ENCODE measurements at regions not wholly inside any gene's neighbourhood (a gene's known extent, or its start where the extent isn't known, plus 50 kb on each side); places are given as distances from the start of the nearest gene placed in this dataset.

- H3K4me3 ChIP-seq (ENCODE audit: low read length), result no peak overlapping the region
- DNase-seq, result no peak
- no peaks in the 10 kb centered on the region for H3K36me3 ChIP-seq (ENCODE audit: insufficient read depth, low read length)
- no peak overlapping the region for H3K9ac ChIP-seq (ENCODE audit: low read length)
- no peaks in the 10 kb centered on the region for H3K4me1 ChIP-seq (ENCODE audit: low read length)
- H3K27me3 ChIP-seq (ENCODE audit: low read length), result no peaks in the 10 kb centered on the region
- H3K79me2 ChIP-seq (ENCODE audit: low read length), result no peaks in the 10 kb centered on the region
- 0 out of 2 replicates have a peak, but pooled peaks cover 5% of the 10 kb centered on the region for H3K9me3 ChIP-seq (ENCODE audit: low read length)
- no peak overlapping the region for H3K4me2 ChIP-seq (ENCODE audit: low read depth, low read length, poor library complexity, severe bottlenecking)
- no peaks in the 10 kb centered on the region for H4K20me1 ChIP-seq (ENCODE audit: insufficient read depth, low read depth, low read length)
- no peak overlapping the region for H3K27ac ChIP-seq (ENCODE audit: low read length)
- no peak overlapping the region for H2AFZ ChIP-seq (ENCODE audit: low read length)
- H3K9me2 ChIP-seq (replicated peaks; ENCODE audit: insufficient read depth, low read length), result no peaks in the 10 kb centered on the region
Measured at GRCh38 chr9:87128844-87129493, 181.7 kb upstream of the GAS1 start.

- no peak for DNase-seq
- no peak overlapping the region for H3K27ac ChIP-seq (ENCODE audit: low read length)
- H3K36me3 ChIP-seq (ENCODE audit: insufficient read depth, low read length), result no peaks in the 10 kb centered on the region
- H3K4me3 ChIP-seq (ENCODE audit: low read length), result no peak overlapping the region
- H2AFZ ChIP-seq (ENCODE audit: low read length), result no peak overlapping the region
- no peaks in the 10 kb centered on the region for H4K20me1 ChIP-seq (ENCODE audit: insufficient read depth, low read depth, low read length)
- no peak overlapping the region for H3K9ac ChIP-seq (ENCODE audit: low read length)
- no peaks in the 10 kb centered on the region for H3K4me1 ChIP-seq (ENCODE audit: low read length)
- H3K9me3 ChIP-seq (ENCODE audit: low read length), result 0 out of 2 replicates have a peak, but pooled peaks cover 5% of the 10 kb centered on the region
- no peaks in the 10 kb centered on the region for H3K79me2 ChIP-seq (ENCODE audit: low read length)
- H3K9me2 ChIP-seq (replicated peaks; ENCODE audit: insufficient read depth, low read length), result no peaks in the 10 kb centered on the region
- no peak overlapping the region for H3K4me2 ChIP-seq (ENCODE audit: low read depth, low read length, poor library complexity, severe bottlenecking)
- no peaks in the 10 kb centered on the region for H3K27me3 ChIP-seq (ENCODE audit: low read length)
Measured at GRCh38 chr9:87135074-87135473, 187.8 kb upstream of the GAS1 start.

- H3K9me2 ChIP-seq (replicated peaks; ENCODE audit: insufficient read depth, low read length), result no peaks in the 10 kb centered on the region
- no peaks in the 10 kb centered on the region for H3K4me1 ChIP-seq (ENCODE audit: low read length)
- no peak for DNase-seq
- no peak overlapping the region for H3K9ac ChIP-seq (ENCODE audit: low read length)
- H3K27ac ChIP-seq (ENCODE audit: low read length), result no peak overlapping the region
- H3K36me3 ChIP-seq (ENCODE audit: insufficient read depth, low read length), result no peaks in the 10 kb centered on the region
- no peak overlapping the region for H3K4me2 ChIP-seq (ENCODE audit: low read depth, low read length, poor library complexity, severe bottlenecking)
- H3K4me3 ChIP-seq (ENCODE audit: low read length), result no peak overlapping the region
- H3K79me2 ChIP-seq (ENCODE audit: low read length), result no peaks in the 10 kb centered on the region
- no peaks in the 10 kb centered on the region for H3K9me3 ChIP-seq (ENCODE audit: low read length)
- 0 out of 2 replicates have a peak, but pooled peaks cover 2% of the 10 kb centered on the region for H3K27me3 ChIP-seq (ENCODE audit: low read length)
- no peaks in the 10 kb centered on the region for H4K20me1 ChIP-seq (ENCODE audit: insufficient read depth, low read depth, low read length)
- no peak overlapping the region for H2AFZ ChIP-seq (ENCODE audit: low read length)
Measured at GRCh38 chr9:87137718-87138117, 190.4 kb upstream of the GAS1 start.

GRCh38 chr9:87138128-87139040 lies 191.1 kb upstream of the GAS1 start:
- no peaks in the 10 kb centered on the region for H3K9me3 ChIP-seq (ENCODE audit: low read length)

DNA sequence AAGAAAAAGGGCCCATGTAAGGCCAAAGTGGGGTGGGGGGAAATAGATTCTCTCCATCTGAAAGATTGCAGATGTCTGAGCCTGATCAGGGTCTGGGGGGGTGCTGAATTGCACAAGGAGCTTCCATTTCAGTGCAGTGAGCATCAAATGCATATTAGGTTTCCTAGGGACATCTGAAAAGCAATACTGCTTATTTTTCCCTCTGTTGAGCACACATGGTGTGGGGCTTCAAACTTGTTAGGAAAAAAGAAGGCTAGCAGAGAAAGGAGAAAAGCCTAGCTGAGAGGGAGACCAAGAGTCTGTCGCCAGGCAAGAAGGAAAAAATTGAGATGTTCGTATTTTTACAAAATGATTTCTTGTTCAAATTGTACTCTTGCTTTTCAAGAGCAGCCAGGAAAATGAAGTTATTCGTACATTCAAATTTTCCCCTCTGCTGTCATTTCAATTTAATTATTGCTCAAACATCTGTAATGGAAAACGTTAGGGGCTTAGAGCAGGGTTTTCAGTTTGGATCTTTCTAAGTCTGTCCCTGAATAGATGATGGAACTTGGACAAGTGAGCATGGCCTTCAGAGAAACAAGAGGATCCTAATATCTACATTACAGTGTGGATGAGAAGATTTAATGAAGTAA lies 191.9 kb upstream of the GAS1 start:
- H3K9me2 ChIP-seq (replicated peaks; ENCODE audit: insufficient read depth, low read length), result no peaks in the 10 kb centered on the region
- no peak overlapping the region for H3K4me3 ChIP-seq (ENCODE audit: low read length)
- H3K9ac ChIP-seq (ENCODE audit: low read length), result no peak overlapping the region
- DNase-seq, result no peak
- no peak overlapping the region for H3K27ac ChIP-seq (ENCODE audit: low read length)
- no peaks in the 10 kb centered on the region for H3K79me2 ChIP-seq (ENCODE audit: low read length)
- H2AFZ ChIP-seq (ENCODE audit: low read length), result no peak overlapping the region
- no peaks in the 10 kb centered on the region for H3K9me3 ChIP-seq (ENCODE audit: low read length)
- H3K4me1 ChIP-seq (ENCODE audit: low read length), result no peaks in the 10 kb centered on the region
- no peaks in the 10 kb centered on the region for H3K36me3 ChIP-seq (ENCODE audit: insufficient read depth, low read length)
- no peaks in the 10 kb centered on the region for H4K20me1 ChIP-seq (ENCODE audit: insufficient read depth, low read depth, low read length)
- H3K27me3 ChIP-seq (ENCODE audit: low read length), result 0 out of 2 replicates have a peak, but pooled peaks cover 2% of the 10 kb centered on the region
- no peak overlapping the region for H3K4me2 ChIP-seq (ENCODE audit: low read depth, low read length, poor library complexity, severe bottlenecking)

More at GRCh38 chr9:87138128-87139040, 191.1 kb upstream of the GAS1 start:
- Histone ChIP-seq H3K27me3 (ENCODE audit: low read length) (0 out of 2 replicates have a peak, but pooled peaks cover 2% of the 10 kb centered on the region), H3K9ac (ENCODE audit: low read length) (no peak overlapping the region), H3K4me3 (ENCODE audit: low read length) (no peak overlapping the region), H3K79me2 (ENCODE audit: low read length) (no peaks in the 10 kb centered on the region), H3K4me2 (ENCODE audit: low read depth, low read length, poor library complexity, severe bottlenecking) (no peak overlapping the region), H3K27ac (ENCODE audit: low read length) (no peak overlapping the region), H3K4me1 (ENCODE audit: low read length) (no peaks in the 10 kb centered on the region), H3K9me2 (replicated peaks; ENCODE audit: insufficient read depth, low read length) (no peaks in the 10 kb centered on the region), H2AFZ (ENCODE audit: low read length) (no peak overlapping the region), H3K36me3 (ENCODE audit: insufficient read depth, low read length) (no peaks in the 10 kb centered on the region), H4K20me1 (ENCODE audit: insufficient read depth, low read depth, low read length) (no peaks in the 10 kb centered on the region)
- no peak for DNase-seq

DNA sequence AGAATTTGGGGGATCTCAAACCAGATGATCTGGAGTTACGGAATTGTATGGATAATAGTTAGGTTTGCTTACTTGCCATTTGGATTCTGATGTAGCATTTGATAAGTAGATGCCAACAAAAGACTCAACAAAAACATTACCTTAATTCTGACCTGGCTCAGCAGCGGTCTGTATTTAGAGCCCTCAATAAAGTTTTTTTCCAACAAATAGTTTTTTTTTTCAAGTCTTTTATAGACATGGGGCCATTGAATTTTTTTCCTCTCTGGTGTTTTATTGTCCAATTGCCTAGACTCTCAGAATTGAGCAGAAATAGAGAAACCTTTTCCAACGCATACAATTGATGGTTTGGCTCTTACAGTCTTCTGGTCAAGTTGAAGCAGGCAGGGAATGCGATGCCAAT lies 192.8 kb upstream of the GAS1 start:
- Histone ChIP-seq H3K4me1 (ENCODE audit: low read length) (no peaks in the 10 kb centered on the region), H3K4me3 (ENCODE audit: low read length) (no peak overlapping the region), H3K9me3 (ENCODE audit: low read length) (no peaks in the 10 kb centered on the region), H2AFZ (ENCODE audit: low read length) (no peak overlapping the region), H3K27ac (ENCODE audit: low read length) (no peak overlapping the region), H4K20me1 (ENCODE audit: insufficient read depth, low read depth, low read length) (no peaks in the 10 kb centered on the region), H3K4me2 (ENCODE audit: low read depth, low read length, poor library complexity, severe bottlenecking) (no peak overlapping the region), H3K9me2 (replicated peaks; ENCODE audit: insufficient read depth, low read length) (no peaks in the 10 kb centered on the region), H3K27me3 (ENCODE audit: low read length) (0 out of 2 replicates have a peak, but pooled peaks cover 2% of the 10 kb centered on the region), H3K36me3 (ENCODE audit: insufficient read depth, low read length) (no peaks in the 10 kb centered on the region), H3K79me2 (ENCODE audit: low read length) (no peaks in the 10 kb centered on the region), H3K9ac (ENCODE audit: low read length) (no peak overlapping the region)
- DNase-seq, result no peak

DNA sequence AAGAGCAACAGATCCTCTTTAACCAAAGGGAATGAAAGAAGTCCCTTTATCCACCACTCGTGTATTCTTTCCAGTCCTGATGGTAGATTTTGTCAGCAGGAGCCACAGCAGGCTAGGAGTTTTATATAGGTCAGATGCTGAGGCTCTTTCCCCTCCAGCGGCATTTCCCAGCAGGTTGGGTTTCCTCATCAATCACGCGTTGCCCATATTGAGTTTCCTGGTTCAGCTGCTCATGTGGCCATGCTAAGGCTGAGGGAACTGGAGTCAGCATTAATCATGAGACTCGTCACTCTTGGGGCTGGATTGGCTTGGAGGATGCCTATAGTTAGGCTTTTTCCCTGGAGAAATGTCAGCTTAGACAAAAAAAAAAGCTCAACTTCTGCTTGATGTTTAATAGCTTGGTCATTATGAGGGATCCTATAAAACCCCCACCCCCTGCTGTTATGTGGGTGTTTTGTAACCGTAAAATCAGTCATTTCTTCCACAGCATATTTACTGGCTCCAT lies 193.4 kb upstream of the GAS1 start:
- H3K9me2 ChIP-seq (replicated peaks; ENCODE audit: insufficient read depth, low read length), result no peaks in the 10 kb centered on the region
- no peaks in the 10 kb centered on the region for H3K79me2 ChIP-seq (ENCODE audit: low read length)
- no peak overlapping the region for H3K4me3 ChIP-seq (ENCODE audit: low read length)
- no peaks in the 10 kb centered on the region for H4K20me1 ChIP-seq (ENCODE audit: insufficient read depth, low read depth, low read length)
- H3K4me2 ChIP-seq (ENCODE audit: low read depth, low read length, poor library complexity, severe bottlenecking), result no peak overlapping the region
- H3K27me3 ChIP-seq (ENCODE audit: low read length), result 0 out of 2 replicates have a peak, but pooled peaks cover 2% of the 10 kb centered on the region
- no peak overlapping the region for H3K27ac ChIP-seq (ENCODE audit: low read length)
- H3K9me3 ChIP-seq (ENCODE audit: low read length), result no peaks in the 10 kb centered on the region
- DNase-seq, result no peak
- H3K36me3 ChIP-seq (ENCODE audit: insufficient read depth, low read length), result no peaks in the 10 kb centered on the region
- H2AFZ ChIP-seq (ENCODE audit: low read length), result no peak overlapping the region
- no peaks in the 10 kb centered on the region for H3K4me1 ChIP-seq (ENCODE audit: low read length)
- H3K9ac ChIP-seq (ENCODE audit: low read length), result no peak overlapping the region

DNA sequence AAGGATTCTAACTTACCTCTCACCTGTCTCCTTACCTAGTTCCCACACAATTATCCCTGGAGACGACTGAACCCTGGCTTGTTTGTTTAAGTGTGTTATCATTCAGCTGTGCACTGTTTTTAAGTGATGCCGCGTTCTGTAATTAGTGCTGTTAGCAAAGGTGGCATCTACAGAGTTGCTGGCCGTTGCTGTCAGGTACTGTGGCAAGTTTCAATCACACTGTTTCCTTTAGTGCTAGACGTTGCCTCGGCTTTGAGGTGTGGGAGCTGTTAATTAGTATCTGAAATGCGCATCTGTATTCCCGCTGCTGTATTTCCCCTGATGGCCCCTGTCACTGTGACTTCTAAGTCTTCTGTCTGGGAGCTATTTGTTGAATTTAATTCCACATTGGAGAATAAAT lies 193.8 kb upstream of the GAS1 start:
- no peaks in the 10 kb centered on the region for H3K36me3 ChIP-seq (ENCODE audit: insufficient read depth, low read length)
- no peaks in the 10 kb centered on the region for H3K9me2 ChIP-seq (replicated peaks; ENCODE audit: insufficient read depth, low read length)
- H3K9me3 ChIP-seq (ENCODE audit: low read length), result no peaks in the 10 kb centered on the region
- H2AFZ ChIP-seq (ENCODE audit: low read length), result no peak overlapping the region
- no peak overlapping the region for H3K9ac ChIP-seq (ENCODE audit: low read length)
- H3K27ac ChIP-seq (ENCODE audit: low read length), result no peak overlapping the region
- no peaks in the 10 kb centered on the region for H3K4me1 ChIP-seq (ENCODE audit: low read length)
- no peaks in the 10 kb centered on the region for H4K20me1 ChIP-seq (ENCODE audit: insufficient read depth, low read depth, low read length)
- H3K79me2 ChIP-seq (ENCODE audit: low read length), result no peaks in the 10 kb centered on the region
- DNase-seq, result no peak
- H3K4me3 ChIP-seq (ENCODE audit: low read length), result no peak overlapping the region
- no peak overlapping the region for H3K4me2 ChIP-seq (ENCODE audit: low read depth, low read length, poor library complexity, severe bottlenecking)
- H3K27me3 ChIP-seq (ENCODE audit: low read length), result 0 out of 2 replicates have a peak, but pooled peaks cover 2% of the 10 kb centered on the region

All from Karpas-422 (cell line).